HepG2 (cell line): ENCODE measurements at regions not wholly inside any gene's neighbourhood (a gene's known extent, or its start where the extent isn't known, plus 50 kb on each side); places are given as distances from the start of the nearest gene placed in this dataset.

Experiments used
- ATAC-seq: fragments of 200-7000 bp; cut with Tn5 transposase; 3 replicates; pipeline ENCODE4 v1.9.1; 2020; ENCODE audit warnings: mild to moderate bottlenecking, moderate library complexity
- BruUV-seq: library from RNA; stranded (reverse); fragments of 400-500 nt; replicated peaks from 2 replicates; lab custom pipeline; 2021; lab: Mats Ljungman, UMichigan
- CTCF ChIA-PET: fragments of 300-600 bp; formaldehyde crosslinking; extraction: SDS; loops from one replicate; lab custom pipeline; 2021; ENCODE audit warnings: low total read pairs, inconsistent platforms, low intra/inter-chr PET ratio; lab: Yijun Ruan, JAX
- POLR2A ChIA-PET: fragments of 350-600 bp; sonication (Branson Sonifier 250); formaldehyde crosslinking; loops from one replicate; lab custom pipeline; 2020; ENCODE audit warnings: antibody characterized with exemption, inconsistent platforms; lab: Yijun Ruan, JAX
- DNase-seq: peaks from one replicate; pipeline ENCODE4 v3.0.0-alpha.2; 2015; ENCODE audit warnings: low spot score
- FAIRE-seq: peaks from 3 replicates; lab custom pipeline; 2011; peaks lifted over from hg19 to GRCh38; lab: Jason Lieb, UNC
- H2AFZ ChIP-seq: one replicate; pipeline ENCODE4 v1.6.1; 2011; ENCODE audit warnings: low read length, inconsistent platforms
- H3K27ac ChIP-seq: fragments of 300-600 bp; 3 replicates; pipeline ENCODE4 v1.8.0; 2011; ENCODE audit warnings: mixed run types, mild to moderate bottlenecking, mixed read lengths, low read length, inconsistent platforms; ENCODE audit not compliant: insufficient read depth; ENCODE audit errors: extremely low read length
- H3K27me3 ChIP-seq, 2 experiments: fragments of 200-600 bp in 1 of 2; 2 replicates in 1 of 2; 3 replicates in 1 of 2; pipeline versions ENCODE4 v1.6.0 to v1.8.0; 2011; ENCODE audit warnings: low read length in 2 of 2, mild to moderate bottlenecking in 2 of 2, moderate library complexity in 2 of 2, inconsistent platforms in 1 of 2; ENCODE audit not compliant: insufficient read depth in 2 of 2, control insufficient read depth in 1 of 2
- H3K36me3 ChIP-seq, 2 experiments: fragments of 200-600 bp in 1 of 2; replicated peaks in 1 of 2; 2 replicates in 1 of 2; 3 replicates in 1 of 2; pipeline versions ENCODE4 v1.5.1 to v1.8.0; 2011; ENCODE audit warnings: low read length in 2 of 2, inconsistent platforms in 1 of 2; ENCODE audit not compliant: insufficient read depth in 2 of 2, control insufficient read depth in 1 of 2
- H3K4me1 ChIP-seq: 2 replicates; pipeline ENCODE4 v1.5.1; 2012; ENCODE audit warnings: low read length, inconsistent platforms; ENCODE audit not compliant: insufficient read depth
- H3K4me2 ChIP-seq: 2 replicates; pipeline ENCODE4 v1.6.0; 2011; ENCODE audit warnings: low read depth, low read length, inconsistent platforms
- H3K4me3 ChIP-seq, 3 experiments: fragments of 200-600 bp in 1 of 3; sonication (generic), shearing (Covaris generic) in 1 of 3; replicated peaks in 1 of 3; 2 replicates each; pipeline ENCODE4 v1.5.1; 2011 to 2016; ENCODE audit warnings: low read length in 3 of 3, inconsistent platforms in 2 of 3, low read depth in 2 of 3, mild to moderate bottlenecking in 2 of 3, control low read depth in 1 of 3, mixed read lengths in 1 of 3; ENCODE audit not compliant: insufficient read depth in 1 of 3
- H3K79me2 ChIP-seq: one replicate; pipeline ENCODE4 v1.6.1; 2011; ENCODE audit warnings: low read length, inconsistent platforms; ENCODE audit not compliant: insufficient read depth
- H3K9ac ChIP-seq: 2 replicates; pipeline ENCODE4 v1.6.0; 2011; ENCODE audit warnings: mild to moderate bottlenecking, low read depth, low read length, inconsistent platforms; ENCODE audit not compliant: insufficient read depth
- H3K9me3 ChIP-seq: 2 replicates; pipeline ENCODE4 v1.5.1; 2012; ENCODE audit warnings: mild to moderate bottlenecking, low read length
- H4K20me1 ChIP-seq: 2 replicates; pipeline ENCODE4 v1.6.0; 2011; ENCODE audit warnings: inconsistent platforms, mild to moderate bottlenecking, low read length, moderate library complexity; ENCODE audit not compliant: insufficient read depth
- ARHGAP35 ChIP-seq: sonication (generic); formaldehyde crosslinking; IDR thresholded peaks from 2 replicates; pipeline ENCODE4 v1.9.0; 2022; ENCODE audit warnings: mild to moderate bottlenecking, inconsistent platforms, moderate library complexity, missing genetic modification reagents, borderline replicate concordance
- ATRX ChIP-seq: sonication (generic); formaldehyde crosslinking; IDR thresholded peaks from 2 replicates; pipeline ENCODE4 v1.4.0; 2020; ENCODE audit warnings: missing genetic modification reagents, borderline replicate concordance
- CREM ChIP-seq, 2 experiments: sonication (generic) in 1 of 2; formaldehyde crosslinking in 1 of 2; IDR thresholded peaks; 2 replicates each; pipeline versions ENCODE4 v1.4.0 to v1.6.1; 2016 to 2020; ENCODE audit warnings: antibody characterized with exemption in 1 of 2, mild to moderate bottlenecking in 1 of 2, missing genetic modification reagents in 1 of 2
- KLF9 ChIP-seq: IDR thresholded peaks from 2 replicates; pipeline ENCODE4 v1.6.1; 2016; ENCODE audit warnings: low read depth
- PHF20 ChIP-seq: sonication (generic); formaldehyde crosslinking; IDR thresholded peaks from 2 replicates; pipeline ENCODE4 v1.5.0; 2020; ENCODE audit warnings: mild to moderate bottlenecking, missing genetic modification reagents
- RARA ChIP-seq: IDR thresholded peaks from 2 replicates; pipeline ENCODE4 v1.6.1; 2016; ENCODE audit warnings: missing genetic modification reagents, missing compliant biosample characterization
- SMC3 ChIP-seq: IDR thresholded peaks from 2 replicates; pipeline ENCODE4 v1.6.1; 2011; ENCODE audit warnings: low read length, improper control_type of control experiment
- SYNCRIP ChIP-seq: fragments of 200-400 bp; formaldehyde crosslinking; IDR thresholded peaks from 2 replicates; pipeline ENCODE4 v1.6.1; 2018; ENCODE audit warnings: mild to moderate bottlenecking, low read depth, low read length; ENCODE audit not compliant: insufficient read depth
- TGIF2 ChIP-seq: IDR thresholded peaks from 2 replicates; pipeline ENCODE4 v1.6.1; 2016; ENCODE audit warnings: control low read depth, missing compliant biosample characterization
- XRCC5 ChIP-seq: fragments of 200-400 bp; formaldehyde crosslinking; optimal IDR thresholded peaks from 2 replicates; pipeline ENCODE3; 2017; ENCODE audit warnings: mild to moderate bottlenecking, low read length
- ZNF317 ChIP-seq: sonication (generic); formaldehyde crosslinking; IDR thresholded peaks from 2 replicates; pipeline ENCODE4 v1.5.0; 2020; ENCODE audit warnings: mild to moderate bottlenecking, missing genetic modification reagents
- ZNF775 ChIP-seq: sonication (generic); formaldehyde crosslinking; IDR thresholded peaks from 2 replicates; pipeline ENCODE4 v1.4.0; 2020; ENCODE audit warnings: missing genetic modification reagents, mild to moderate bottlenecking, moderate library complexity, borderline replicate concordance
- ZNF781 ChIP-seq: sonication (generic); formaldehyde crosslinking; IDR thresholded peaks from 2 replicates; pipeline ENCODE4 v1.5.1; 2020; ENCODE audit warnings: borderline replicate concordance, mild to moderate bottlenecking, missing genetic modification reagents; ENCODE audit errors: not compliant biosample characterization
- WGBS: methylation state at CpG from one replicate; pipeline ENCODE4 v1.1.6; 2017; ENCODE audit warnings: low lambda C conversion rate; 5-methylcytosine and 5-hydroxymethylcytosine counted together
- in situ Hi-C: cut with HindIII; loops from 2 replicates; pipeline ENCODE4 v1.10.0; 2017; ENCODE audit warnings: low pct_unique_long_range_greater_than_20kb; ENCODE audit not compliant: extremely low pct_ligation_motif_present
- intact Hi-C: fragments of 100-400 bp; cut with micrococcal nuclease; formaldehyde crosslinking; loops from one replicate; pipeline ENCODE4 v1.10.0; 2022; ENCODE audit not compliant: unreplicated experiment
- TF ChIP-seq, protein P1 (sequence below): sonication (generic); formaldehyde crosslinking; IDR thresholded peaks from 2 replicates; pipeline ENCODE4 v1.5.1; 2020; ENCODE audit warnings: missing genetic modification reagents, mild to moderate bottlenecking, borderline replicate concordance
- TF ChIP-seq, protein P2 (sequence below): sonication (generic); formaldehyde crosslinking; IDR thresholded peaks from 2 replicates; pipeline ENCODE4 v1.4.0; 2020; ENCODE audit warnings: missing genetic modification reagents
- TF ChIP-seq, protein P3 (sequence below): sonication (generic); formaldehyde crosslinking; IDR thresholded peaks from 2 replicates; pipeline ENCODE4 v1.8.1; 2022; ENCODE audit warnings: low read depth, mild to moderate bottlenecking, missing genetic modification reagents

DNA sequence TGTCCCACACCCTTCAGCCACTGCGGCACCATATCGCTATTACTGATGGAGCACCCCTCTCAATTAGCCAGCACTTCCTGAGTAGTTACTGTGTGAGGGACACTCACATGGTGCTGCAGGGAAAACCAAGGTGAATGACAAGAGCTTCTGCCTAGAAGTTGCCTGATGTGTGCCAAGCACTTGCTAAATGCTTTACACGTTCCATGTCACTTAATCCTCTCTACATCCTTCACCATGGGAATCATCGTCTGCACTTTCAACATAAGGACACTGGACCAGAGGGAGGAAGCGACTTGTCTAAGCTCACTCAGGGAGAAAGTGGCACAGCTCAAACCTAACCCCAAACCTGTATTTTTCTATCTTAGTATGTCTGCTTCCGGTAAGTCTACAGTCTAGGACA lies 344.8 kb downstream of the SIPA1L2 start:
- Histone ChIP-seq H3K4me2 (no peak overlapping the region), H3K27ac (no peak overlapping the region), H3K79me2 (no peaks in the 10 kb centered on the region), H3K27me3 (no peaks in the 10 kb centered on the region; a peak in 1 of 5 replicates), H3K4me3 (no peak overlapping the region), H3K4me1 (no peaks in the 10 kb centered on the region), H2AFZ (no peak overlapping the region), H3K9me3 (no peaks in the 10 kb centered on the region), H4K20me1 (no peaks in the 10 kb centered on the region), H3K9ac (no peak overlapping the region), H3K36me3 (no peaks in the 10 kb centered on the region)
- no TSS peak for BruUV-seq
- in situ Hi-C loops (no loop called here), intact Hi-C loops (no loop called here)
- ChIA-PET POLR2A (no interaction called here), CTCF (no interaction called here)
- DNase-seq (no peak), ATAC-seq (no peak), FAIRE-seq (no peak)
- WGBS = 26% methylated on average over 5 of the region's 6 CpGs
- TF ChIP-seq ZNF781 (CRISPR knock-in tag) (no peak), ATRX (CRISPR knock-in tag) (no peak), SMC3 (no peak), XRCC5 (no peak), KLF9 (CRISPR knock-in tag) (no peak), CREM (IDR thresholded peaks at IDR 0.05) (no peak), CREM (CRISPR knock-in tag; IDR thresholded peaks at IDR 0.05) (no peak), TGIF2 (no peak), PHF20 (no peak), SYNCRIP (no peak), ZNF317 (no peak), ARHGAP35 (CRISPR knock-in tag) (no peak), RARA (no peak), ZNF775 (no peak)
- TF ChIP-seq, protein P1, sequence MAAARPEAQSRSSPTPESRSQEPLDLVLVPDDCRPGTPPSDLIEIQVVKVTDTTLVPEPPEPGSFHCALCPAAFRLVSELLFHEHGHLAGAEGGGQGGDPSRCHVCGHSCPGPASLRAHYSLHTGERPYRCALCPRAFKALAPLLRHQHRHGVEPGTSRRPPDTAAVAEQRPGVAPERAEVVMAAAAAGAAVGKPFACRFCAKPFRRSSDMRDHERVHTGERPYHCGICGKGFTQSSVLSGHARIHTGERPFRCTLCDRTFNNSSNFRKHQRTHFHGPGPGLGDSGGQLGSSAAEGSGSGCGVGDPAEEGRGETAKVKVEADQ (CRISPR knock-in tag) = no peak
- TF ChIP-seq, protein P2, sequence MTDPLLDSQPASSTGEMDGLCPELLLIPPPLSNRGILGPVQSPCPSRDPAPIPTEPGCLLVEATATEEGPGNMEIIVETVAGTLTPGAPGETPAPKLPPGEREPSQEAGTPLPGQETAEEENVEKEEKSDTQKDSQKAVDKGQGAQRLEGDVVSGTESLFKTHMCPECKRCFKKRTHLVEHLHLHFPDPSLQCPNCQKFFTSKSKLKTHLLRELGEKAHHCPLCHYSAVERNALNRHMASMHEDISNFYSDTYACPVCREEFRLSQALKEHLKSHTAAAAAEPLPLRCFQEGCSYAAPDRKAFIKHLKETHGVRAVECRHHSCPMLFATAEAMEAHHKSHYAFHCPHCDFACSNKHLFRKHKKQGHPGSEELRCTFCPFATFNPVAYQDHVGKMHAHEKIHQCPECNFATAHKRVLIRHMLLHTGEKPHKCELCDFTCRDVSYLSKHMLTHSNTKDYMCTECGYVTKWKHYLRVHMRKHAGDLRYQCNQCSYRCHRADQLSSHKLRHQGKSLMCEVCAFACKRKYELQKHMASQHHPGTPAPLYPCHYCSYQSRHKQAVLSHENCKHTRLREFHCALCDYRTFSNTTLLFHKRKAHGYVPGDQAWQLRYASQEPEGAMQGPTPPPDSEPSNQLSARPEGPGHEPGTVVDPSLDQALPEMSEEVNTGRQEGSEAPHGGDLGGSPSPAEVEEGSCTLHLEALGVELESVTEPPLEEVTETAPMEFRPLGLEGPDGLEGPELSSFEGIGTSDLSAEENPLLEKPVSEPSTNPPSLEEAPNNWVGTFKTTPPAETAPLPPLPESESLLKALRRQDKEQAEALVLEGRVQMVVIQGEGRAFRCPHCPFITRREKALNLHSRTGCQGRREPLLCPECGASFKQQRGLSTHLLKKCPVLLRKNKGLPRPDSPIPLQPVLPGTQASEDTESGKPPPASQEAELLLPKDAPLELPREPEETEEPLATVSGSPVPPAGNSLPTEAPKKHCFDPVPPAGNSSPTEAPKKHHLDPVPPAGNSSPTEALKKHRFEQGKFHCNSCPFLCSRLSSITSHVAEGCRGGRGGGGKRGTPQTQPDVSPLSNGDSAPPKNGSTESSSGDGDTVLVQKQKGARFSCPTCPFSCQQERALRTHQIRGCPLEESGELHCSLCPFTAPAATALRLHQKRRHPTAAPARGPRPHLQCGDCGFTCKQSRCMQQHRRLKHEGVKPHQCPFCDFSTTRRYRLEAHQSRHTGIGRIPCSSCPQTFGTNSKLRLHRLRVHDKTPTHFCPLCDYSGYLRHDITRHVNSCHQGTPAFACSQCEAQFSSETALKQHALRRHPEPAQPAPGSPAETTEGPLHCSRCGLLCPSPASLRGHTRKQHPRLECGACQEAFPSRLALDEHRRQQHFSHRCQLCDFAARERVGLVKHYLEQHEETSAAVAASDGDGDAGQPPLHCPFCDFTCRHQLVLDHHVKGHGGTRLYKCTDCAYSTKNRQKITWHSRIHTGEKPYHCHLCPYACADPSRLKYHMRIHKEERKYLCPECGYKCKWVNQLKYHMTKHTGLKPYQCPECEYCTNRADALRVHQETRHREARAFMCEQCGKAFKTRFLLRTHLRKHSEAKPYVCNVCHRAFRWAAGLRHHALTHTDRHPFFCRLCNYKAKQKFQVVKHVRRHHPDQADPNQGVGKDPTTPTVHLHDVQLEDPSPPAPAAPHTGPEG (CRISPR knock-in tag) = no peak
- TF ChIP-seq, protein P3, sequence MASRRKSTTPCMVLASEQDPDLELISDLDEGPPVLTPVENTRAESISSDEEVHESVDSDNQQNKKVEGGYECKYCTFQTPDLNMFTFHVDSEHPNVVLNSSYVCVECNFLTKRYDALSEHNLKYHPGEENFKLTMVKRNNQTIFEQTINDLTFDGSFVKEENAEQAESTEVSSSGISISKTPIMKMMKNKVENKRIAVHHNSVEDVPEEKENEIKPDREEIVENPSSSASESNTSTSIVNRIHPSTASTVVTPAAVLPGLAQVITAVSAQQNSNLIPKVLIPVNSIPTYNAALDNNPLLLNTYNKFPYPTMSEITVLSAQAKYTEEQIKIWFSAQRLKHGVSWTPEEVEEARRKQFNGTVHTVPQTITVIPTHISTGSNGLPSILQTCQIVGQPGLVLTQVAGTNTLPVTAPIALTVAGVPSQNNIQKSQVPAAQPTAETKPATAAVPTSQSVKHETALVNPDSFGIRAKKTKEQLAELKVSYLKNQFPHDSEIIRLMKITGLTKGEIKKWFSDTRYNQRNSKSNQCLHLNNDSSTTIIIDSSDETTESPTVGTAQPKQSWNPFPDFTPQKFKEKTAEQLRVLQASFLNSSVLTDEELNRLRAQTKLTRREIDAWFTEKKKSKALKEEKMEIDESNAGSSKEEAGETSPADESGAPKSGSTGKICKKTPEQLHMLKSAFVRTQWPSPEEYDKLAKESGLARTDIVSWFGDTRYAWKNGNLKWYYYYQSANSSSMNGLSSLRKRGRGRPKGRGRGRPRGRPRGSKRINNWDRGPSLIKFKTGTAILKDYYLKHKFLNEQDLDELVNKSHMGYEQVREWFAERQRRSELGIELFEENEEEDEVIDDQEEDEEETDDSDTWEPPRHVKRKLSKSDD (CRISPR knock-in tag) = no peak
